ENCODE measurements at regions not wholly inside any gene's neighbourhood (a gene's known extent, or its start where the extent isn't known, plus 50 kb on each side); places are given as distances from the start of the nearest gene placed in this dataset.

GRCh38 chr5:29654954-29655353, 1538.5 kb upstream of the CDH6 start:
- no peak for TF ChIP-seq CTCF (IDR thresholded peaks at IDR 0.05)
- no peak for TF ChIP-seq POLR2A (IDR thresholded peaks at IDR 0.05)
- TF ChIP-seq POLR2AphosphoS5 (IDR thresholded peaks at IDR 0.05; ENCODE audit: insufficient read depth in 1 of 2, low read depth in 1 of 2): no peak
